Uterus (tissue), 2 donors: ENCODE measurements at regions not wholly inside any gene's neighbourhood (a gene's known extent, or its start where the extent isn't known, plus 50 kb on each side); places are given as distances from the start of the nearest gene placed in this dataset.

Experiments
- CTCF ChIP-seq, 4 experiments: fragments of 200-600 bp in 2 of 4; fragments of 450-650 bp in 2 of 4; sonication (generic) in 2 of 4; IDR thresholded peaks; one replicate each; pipeline ENCODE4 v1.5.1; 2016 to 2019; ENCODE audit warnings: antibody characterized with exemption in 4 of 4, mild to moderate bottlenecking in 2 of 4, moderate library complexity in 1 of 4
- POLR2A ChIP-seq, 2 donors: fragments of 450-650 bp; IDR thresholded peaks; one replicate each; pipeline ENCODE4 v1.6.1; 2016; ENCODE audit warnings: antibody characterized with exemption in 2 of 2, mild to moderate bottlenecking in 1 of 2, moderate library complexity in 1 of 2

GRCh38 chr9:109993250-109993978 is 213.4 kb downstream of the PALM2AKAP2 start:
- TF ChIP-seq CTCF (IDR thresholded peaks at IDR 0.05) (no peak), POLR2A (IDR thresholded peaks at IDR 0.05) (no peak)
